Fibroblast of the aortic adventitia (primary cell): ENCODE measurements at regions not wholly inside any gene's neighbourhood (a gene's known extent, or its start where the extent isn't known, plus 50 kb on each side); places are given as distances from the start of the nearest gene placed in this dataset.

ENCODE experiments used
- DNase-seq: peaks from one replicate; pipeline ENCODE4 v3.0.0-alpha.2; 2010; ENCODE audit warnings: low read depth
- H3K4me3 ChIP-seq: 2 replicates; pipeline ENCODE4 v1.5.1; 2011; ENCODE audit warnings: low read depth, mild to moderate bottlenecking, control low read depth, low read length, moderate library complexity
- TF ChIP-seq, protein P1 (sequence below): IDR thresholded peaks from 2 replicates; pipeline ENCODE4 v1.5.1; 2011; ENCODE audit warnings: mild to moderate bottlenecking, low read length, control low read depth, inconsistent platforms; ENCODE audit not compliant: insufficient read depth

DNA sequence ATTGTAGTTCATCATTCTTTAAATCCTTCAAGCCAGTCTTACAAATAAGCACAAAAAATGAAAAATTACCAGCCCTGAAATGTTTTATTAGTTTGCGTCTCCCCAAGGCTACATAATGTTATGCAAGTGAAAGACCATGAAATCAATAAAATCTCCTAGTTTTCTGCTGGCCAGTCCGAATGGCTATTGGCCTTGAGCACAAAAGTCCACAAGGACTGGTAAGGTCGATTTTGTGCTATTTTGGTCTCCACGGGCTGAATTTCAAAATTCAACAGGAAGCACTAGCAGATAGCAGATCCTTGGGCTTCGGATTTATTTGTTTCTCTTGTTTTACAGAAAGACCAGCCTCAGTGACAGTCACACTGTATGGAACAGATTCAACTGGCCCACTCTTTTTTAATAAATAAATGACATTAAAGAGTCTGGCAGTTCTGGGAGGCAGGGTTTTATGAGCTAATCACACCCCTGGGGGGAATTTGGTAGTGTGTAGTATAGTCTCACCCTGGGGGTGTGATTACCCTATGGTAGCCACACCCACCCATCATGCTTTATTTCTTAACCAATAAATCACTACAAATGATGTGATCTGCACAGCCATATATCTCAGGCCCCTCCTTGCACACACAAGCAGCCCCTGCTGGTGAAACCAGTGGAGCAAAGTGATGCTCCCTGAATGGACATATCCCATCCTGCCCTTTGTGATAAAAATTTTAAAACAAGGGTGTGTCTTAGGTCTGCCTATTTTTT, 51.1 kb upstream of the TMEM33 start:
- no peak overlapping the region for H3K4me3 ChIP-seq
- no peak for DNase-seq
- TF ChIP-seq, protein P1, sequence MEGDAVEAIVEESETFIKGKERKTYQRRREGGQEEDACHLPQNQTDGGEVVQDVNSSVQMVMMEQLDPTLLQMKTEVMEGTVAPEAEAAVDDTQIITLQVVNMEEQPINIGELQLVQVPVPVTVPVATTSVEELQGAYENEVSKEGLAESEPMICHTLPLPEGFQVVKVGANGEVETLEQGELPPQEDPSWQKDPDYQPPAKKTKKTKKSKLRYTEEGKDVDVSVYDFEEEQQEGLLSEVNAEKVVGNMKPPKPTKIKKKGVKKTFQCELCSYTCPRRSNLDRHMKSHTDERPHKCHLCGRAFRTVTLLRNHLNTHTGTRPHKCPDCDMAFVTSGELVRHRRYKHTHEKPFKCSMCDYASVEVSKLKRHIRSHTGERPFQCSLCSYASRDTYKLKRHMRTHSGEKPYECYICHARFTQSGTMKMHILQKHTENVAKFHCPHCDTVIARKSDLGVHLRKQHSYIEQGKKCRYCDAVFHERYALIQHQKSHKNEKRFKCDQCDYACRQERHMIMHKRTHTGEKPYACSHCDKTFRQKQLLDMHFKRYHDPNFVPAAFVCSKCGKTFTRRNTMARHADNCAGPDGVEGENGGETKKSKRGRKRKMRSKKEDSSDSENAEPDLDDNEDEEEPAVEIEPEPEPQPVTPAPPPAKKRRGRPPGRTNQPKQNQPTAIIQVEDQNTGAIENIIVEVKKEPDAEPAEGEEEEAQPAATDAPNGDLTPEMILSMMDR: no peak

DNA sequence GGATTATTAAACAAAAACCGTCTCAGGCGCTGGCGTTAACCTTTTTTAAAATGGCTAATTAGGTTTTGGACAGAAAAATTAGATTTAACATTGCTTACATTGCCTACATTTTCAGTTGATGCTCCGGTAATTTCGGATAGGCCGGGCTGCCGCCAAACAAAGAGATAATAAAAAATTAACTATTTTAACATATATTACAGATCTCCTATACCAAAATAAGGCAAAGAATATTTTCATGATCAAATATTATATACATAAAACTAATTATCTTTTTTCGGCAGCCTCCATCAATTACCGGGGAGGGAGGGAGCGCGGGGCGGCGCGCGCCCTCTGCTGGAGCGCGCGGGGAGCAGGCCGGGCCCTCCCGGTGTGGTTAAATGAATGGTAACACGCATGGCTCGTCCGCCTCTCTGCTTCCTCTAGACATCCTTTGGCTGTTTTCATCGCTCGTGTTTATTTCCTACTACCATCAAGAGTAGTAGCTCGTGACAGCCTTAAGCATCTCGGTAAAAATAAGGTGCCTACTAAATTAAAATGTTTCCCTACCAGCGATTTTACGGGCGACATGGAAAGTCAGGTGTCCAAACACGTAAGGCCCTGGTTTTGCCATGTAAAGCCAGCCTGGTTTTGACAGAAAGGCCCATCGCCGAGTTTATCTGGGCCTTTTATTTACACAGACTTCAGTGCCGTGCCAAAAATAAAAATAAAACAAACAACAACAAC, 52.4 kb upstream of the TMEM33 start:
- TF ChIP-seq, protein P1: peak; percentile 82
- H3K4me3 ChIP-seq: no peak overlapping the region
- peak; percentile 26 for DNase-seq

DNA sequence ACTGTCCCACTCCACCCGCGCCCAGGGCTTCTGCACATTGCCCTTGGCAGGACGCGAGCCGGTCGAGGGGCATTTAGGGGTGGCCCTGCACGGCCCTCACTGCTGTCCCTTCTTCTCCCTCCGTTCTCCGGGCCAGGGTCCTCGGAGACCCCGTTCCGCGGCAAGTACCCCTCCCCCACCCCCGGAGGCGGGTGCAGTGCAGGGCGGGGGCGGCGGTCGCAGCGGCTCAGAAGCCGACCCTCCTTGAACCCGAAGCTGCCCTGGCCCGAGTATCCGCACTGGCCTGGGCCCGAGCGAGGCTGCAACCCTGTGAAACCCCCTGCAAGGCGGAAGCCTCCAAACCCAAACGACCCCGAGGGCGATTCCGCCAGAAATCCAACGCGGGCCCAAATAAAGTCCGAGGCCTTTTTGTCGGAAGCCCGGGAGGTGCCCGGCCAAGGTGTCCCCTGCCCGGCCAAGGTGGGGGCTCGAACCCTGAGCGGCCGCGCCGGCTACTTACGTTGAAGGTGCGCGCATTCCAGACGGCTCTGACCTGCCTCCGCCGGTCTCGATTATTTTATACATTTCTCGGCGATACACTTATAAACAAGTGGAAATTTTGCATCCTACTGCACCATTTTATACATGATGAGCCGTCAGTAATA, 53.1 kb upstream of the TMEM33 start:
- peak overlapping the region; percentile 22 for H3K4me3 ChIP-seq
- TF ChIP-seq, protein P1: no peak
- no peak for DNase-seq

DNA sequence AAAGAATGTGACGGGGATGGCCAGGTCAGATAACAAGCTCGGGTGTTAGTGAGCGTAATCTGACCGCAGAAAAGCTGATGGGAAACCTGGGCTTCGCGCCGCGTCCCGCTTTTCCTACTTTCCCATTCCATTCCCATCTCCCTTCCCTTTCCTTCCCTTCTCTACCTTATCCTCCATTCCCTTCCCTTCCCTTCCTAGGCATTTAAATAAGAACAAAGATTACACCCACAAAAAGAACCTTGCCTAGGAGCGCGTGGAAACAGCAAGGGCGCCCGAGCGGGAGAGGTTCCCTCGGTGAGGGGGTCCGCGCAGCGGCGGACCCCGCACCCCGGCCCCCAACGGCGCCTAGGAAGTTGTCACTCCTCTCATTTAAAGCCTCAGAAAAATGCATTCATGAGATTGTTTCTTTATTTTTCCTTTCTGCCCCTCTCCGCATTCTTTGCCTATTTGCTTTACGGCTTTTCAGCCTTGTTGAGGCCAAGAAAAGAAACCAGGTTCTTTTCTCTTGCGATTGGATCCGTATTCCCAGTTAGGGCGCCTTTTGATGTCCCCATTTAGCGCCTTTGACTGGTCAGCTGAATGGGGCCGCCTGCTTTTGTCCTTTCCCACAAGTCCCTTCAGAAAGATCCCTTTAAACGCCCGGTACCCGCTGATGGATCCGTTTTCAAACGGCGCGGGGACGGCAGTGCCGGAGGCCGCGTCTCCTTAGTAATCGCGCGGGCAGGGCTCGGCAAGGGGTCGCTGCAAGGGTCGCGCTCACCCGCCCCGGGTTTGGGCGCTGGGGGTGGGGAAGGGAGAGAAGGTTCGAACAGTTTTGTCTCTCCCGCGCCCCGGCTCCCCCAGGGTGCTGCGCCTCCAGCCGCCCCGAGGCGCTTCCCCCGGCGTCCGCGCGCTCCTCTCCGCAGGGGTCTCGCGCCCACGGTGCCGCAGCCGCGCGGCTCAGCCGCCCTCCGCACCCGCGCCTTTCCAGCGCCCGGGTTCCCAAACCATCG, 54.1 kb upstream of the TMEM33 start:
- peak; percentile 5 for DNase-seq
- TF ChIP-seq, protein P1: no peak
- H3K4me3 ChIP-seq: peak overlapping the region; percentile 40

DNA sequence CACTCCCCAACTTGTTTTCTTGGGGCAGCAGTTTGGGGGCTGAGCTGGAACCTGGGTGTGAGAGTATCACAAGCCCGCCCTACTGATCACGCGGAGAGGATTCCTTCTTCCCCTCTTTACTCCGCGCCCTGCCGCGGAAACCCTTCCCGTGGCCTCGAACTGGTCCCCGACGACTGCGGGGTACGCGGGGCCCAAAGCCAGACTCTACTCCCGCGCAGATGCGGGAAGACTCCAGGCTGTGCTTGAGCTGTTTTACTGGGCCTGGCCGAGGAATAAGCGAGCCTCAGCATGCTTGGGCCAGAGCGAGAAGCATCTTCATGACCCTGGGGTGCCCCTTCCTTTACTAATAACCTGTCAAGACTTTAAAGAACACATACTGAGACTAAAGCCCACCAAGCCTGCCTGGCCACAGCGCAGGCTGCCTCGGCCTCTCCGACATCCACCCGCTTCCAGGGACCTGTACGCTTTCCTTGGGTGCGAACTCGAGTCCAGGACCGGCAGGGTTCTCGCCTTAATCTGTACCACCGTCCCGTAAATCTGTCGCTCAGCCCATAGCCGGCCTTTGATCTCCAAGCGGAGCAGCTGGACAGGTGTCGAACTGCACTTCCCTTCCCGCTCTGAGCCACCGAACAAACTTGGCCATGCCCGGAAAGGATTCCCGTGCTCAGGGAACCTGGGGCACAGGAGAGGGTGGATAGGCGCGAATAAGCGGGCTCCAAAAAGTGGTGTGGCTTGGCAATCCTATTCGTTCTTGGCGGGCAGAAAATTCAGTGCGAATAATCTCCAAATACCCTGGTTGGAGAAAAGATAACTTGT, 55.0 kb upstream of the TMEM33 start:
- TF ChIP-seq, protein P1: no peak
- H3K4me3 ChIP-seq: no peak overlapping the region
- DNase-seq: no peak
